Neural crest cell (in vitro differentiated cells): ENCODE measurements at regions not wholly inside any gene's neighbourhood (a gene's known extent, or its start where the extent isn't known, plus 50 kb on each side); places are given as distances from the start of the nearest gene placed in this dataset.

Source experiments
- DNase-seq: peaks from one replicate; pipeline ENCODE4 v3.0.0; 2021; ENCODE audit warnings: low read depth, mixed read lengths, low spot score
- H3K27ac Mint-ChIP-seq: one replicate; pipeline ENCODE4 v1.8.0; 2021; ENCODE audit warnings: mild to moderate bottlenecking, mixed read lengths; ENCODE audit not compliant: unreplicated experiment
- H3K27me3 Mint-ChIP-seq: 2 replicates; pipeline ENCODE4 v1.8.0; 2021; ENCODE audit warnings: low read depth, mild to moderate bottlenecking, mixed read lengths
- H3K36me3 Mint-ChIP-seq: 2 replicates; pipeline ENCODE4 v1.8.0; 2021; ENCODE audit warnings: low read depth, mild to moderate bottlenecking, mixed read lengths
- H3K4me1 Mint-ChIP-seq: 2 replicates; pipeline ENCODE4 v1.8.0; 2021; ENCODE audit warnings: mixed read lengths
- H3K4me3 Mint-ChIP-seq: one replicate; pipeline ENCODE4 v1.8.0; 2021; ENCODE audit warnings: mild to moderate bottlenecking, mixed read lengths
- H3K9me3 Mint-ChIP-seq: 2 replicates; pipeline ENCODE4 v1.8.0; 2021; ENCODE audit warnings: mixed read lengths
- TF ChIP-seq, protein P1 (sequence below): fragments of 200-600 bp; sonication (generic); conservative IDR thresholded peaks from 2 replicates; pipeline ENCODE4 v1.5.0; 2021; ENCODE audit warnings: antibody characterized with exemption, mild to moderate bottlenecking

DNA sequence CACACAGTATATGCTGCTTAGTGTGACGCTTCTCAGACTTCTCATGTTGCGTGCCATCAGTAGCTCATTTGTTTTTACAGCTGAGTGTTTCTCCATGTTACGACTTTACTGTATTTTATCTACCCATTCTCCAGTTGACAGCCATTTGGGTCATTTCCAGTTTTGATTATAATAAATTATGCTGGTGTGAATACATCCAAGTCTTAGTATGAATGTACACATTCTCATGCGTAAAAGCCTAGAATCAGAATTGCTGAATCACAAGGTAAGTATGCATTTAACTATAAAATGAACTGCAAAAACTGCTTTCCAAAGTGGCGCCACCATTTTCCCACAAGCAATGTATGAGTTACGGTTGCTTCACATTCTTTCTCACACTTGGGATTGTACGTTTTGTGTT, 184.2 kb upstream of the SLC35G4 start:
- Mint-ChIP-seq H3K27ac (no peak overlapping the region), H3K4me3 (no peak overlapping the region), H3K4me1 (no peaks in the 10 kb centered on the region), H3K36me3 (no peaks in the 10 kb centered on the region), H3K27me3 (no peaks in the 10 kb centered on the region), H3K9me3 (peaks cover 4% of the 10 kb centered on the region)
- TF ChIP-seq, protein P1, sequence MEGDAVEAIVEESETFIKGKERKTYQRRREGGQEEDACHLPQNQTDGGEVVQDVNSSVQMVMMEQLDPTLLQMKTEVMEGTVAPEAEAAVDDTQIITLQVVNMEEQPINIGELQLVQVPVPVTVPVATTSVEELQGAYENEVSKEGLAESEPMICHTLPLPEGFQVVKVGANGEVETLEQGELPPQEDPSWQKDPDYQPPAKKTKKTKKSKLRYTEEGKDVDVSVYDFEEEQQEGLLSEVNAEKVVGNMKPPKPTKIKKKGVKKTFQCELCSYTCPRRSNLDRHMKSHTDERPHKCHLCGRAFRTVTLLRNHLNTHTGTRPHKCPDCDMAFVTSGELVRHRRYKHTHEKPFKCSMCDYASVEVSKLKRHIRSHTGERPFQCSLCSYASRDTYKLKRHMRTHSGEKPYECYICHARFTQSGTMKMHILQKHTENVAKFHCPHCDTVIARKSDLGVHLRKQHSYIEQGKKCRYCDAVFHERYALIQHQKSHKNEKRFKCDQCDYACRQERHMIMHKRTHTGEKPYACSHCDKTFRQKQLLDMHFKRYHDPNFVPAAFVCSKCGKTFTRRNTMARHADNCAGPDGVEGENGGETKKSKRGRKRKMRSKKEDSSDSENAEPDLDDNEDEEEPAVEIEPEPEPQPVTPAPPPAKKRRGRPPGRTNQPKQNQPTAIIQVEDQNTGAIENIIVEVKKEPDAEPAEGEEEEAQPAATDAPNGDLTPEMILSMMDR: no peak
- no peak for DNase-seq

DNA sequence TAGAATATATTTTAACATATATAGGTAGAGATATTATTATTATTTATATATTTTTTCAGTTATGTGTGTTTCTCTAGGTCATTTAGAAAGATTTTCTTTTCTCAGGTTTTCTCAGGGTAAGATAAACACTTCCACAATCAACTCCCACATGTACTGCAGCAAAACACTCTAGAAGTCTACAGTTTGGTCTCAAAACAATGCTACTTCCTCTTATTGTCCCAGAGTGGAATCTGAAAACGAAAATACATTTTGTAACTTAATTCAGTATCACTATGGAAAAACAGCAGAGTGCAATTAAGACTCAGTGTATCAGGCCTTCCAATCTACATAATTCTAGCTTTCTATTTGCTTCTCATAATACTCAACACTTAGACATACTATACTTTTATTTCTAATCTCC, 190.1 kb upstream of the SLC35G4 start:
- H3K4me1 Mint-ChIP-seq: no peaks in the 10 kb centered on the region

DNA sequence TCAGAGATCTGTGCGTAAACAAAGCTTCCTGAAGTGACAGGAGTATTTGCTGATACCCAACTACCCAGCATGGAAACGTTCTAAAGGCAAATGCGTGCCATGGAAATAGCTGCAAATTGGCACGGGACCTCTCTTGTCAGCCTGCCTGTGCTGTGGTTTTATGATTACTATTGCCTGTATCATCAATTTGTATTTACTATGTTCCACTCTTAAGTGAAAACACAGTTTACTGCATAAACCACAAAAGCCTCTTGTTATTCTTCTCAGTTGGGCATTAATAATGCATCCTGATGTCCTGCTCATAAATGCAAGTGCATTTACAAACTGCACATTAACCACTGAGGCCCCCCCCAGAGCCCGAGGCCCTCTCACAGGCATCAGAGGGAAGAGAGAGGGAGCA, 196.6 kb upstream of the SLC35G4 start:
- Mint-ChIP-seq H3K4me3 (no peak overlapping the region), H3K4me1 (no peaks in the 10 kb centered on the region), H3K36me3 (no peaks in the 10 kb centered on the region), H3K27ac (no peak overlapping the region), H3K27me3 (no peaks in the 10 kb centered on the region), H3K9me3 (no peaks in the 10 kb centered on the region)
- DNase-seq: no peak
- TF ChIP-seq, protein P1: no peak

More for the DNA sequence above, 190.1 kb upstream of the SLC35G4 start:
- Mint-ChIP-seq H3K27me3 (no peaks in the 10 kb centered on the region), H3K9me3 (peaks cover 3% of the 10 kb centered on the region), H3K4me3 (no peak overlapping the region), H3K27ac (no peak overlapping the region), H3K36me3 (no peaks in the 10 kb centered on the region)
- DNase-seq: no peak
- TF ChIP-seq, protein P1: no peak

DNA sequence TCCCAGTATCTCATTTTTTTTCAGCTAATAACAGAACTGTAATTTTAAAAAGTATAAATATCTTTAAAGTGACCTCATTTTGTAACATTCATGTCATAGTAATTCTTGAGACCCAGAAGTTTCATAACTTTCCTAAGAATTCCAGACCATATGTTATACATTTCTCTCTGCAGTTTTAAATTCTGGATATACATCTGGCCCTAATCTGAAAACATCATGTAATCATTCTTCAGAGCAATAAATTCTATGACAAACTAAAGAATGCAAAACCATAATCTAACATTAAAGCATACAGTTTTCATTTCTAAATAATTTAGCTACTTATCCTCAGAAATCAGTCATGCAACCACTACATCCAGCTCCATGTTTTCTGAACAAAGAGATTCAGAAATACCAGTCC, 198.3 kb upstream of the SLC35G4 start:
- TF ChIP-seq, protein P1: no peak
- Mint-ChIP-seq H3K9me3 (no peaks in the 10 kb centered on the region), H3K27me3 (no peaks in the 10 kb centered on the region), H3K36me3 (no peaks in the 10 kb centered on the region), H3K4me3 (no peak overlapping the region), H3K4me1 (no peaks in the 10 kb centered on the region), H3K27ac (no peak overlapping the region)
- no peak for DNase-seq

DNA sequence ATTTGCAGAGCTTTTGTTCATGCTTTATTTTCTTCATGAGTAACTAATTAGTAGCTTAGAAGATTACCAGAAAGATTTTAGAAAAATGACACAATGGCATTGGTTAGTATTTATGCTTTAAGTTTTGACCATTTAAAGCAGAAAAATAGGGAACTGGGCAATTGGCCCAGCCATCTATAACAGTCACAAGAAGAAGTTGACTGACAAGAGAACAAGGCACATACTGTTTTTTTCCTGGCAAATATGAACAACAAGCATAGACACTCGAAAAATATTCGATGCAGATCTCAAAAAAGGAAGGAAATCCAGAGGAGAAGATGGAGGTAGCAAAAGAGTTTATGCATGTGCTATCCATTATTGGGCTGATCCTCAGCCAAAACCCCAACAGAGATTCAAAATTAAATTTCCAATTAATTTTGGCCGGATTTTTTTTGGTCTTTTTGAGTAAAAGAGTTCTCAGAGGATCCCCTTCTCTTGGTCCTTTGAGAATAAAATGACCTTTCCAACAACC, 200.8 kb upstream of the SLC35G4 start:
- Mint-ChIP-seq H3K4me3 (no peak overlapping the region), H3K36me3 (no peaks in the 10 kb centered on the region), H3K27ac (no peak overlapping the region)

More for the DNA sequence above, 200.8 kb upstream of the SLC35G4 start:
- Mint-ChIP-seq H3K4me1 (no peaks in the 10 kb centered on the region), H3K9me3 (no peaks in the 10 kb centered on the region), H3K27me3 (no peaks in the 10 kb centered on the region)
- DNase-seq: no peak
- TF ChIP-seq, protein P1: no peak
